ENCODE measurements at regions not wholly inside any gene's neighbourhood (a gene's known extent, or its start where the extent isn't known, plus 50 kb on each side); places are given as distances from the start of the nearest gene placed in this dataset.

DNA sequence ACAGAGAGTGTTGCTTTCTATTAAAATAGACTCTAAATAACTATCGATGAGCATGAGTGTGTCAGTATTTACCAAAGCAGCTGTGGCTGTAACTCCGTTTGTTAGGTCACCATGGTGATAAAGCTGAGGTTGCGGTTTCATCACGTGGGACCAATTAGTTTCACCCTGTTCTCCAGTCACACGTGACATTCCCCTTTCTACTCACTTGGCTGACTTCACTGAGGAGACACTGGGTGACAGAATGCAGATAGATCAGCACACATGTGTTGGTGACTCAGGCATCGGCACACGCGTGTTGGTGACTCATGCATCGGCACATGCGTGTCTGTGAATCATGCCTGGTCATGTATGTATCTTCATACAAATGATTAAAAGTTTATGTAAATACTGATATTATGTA is 285.4 kb downstream of the THBS2 start:
- no peak for TF ChIP-seq POLR2A (IDR thresholded peaks at IDR 0.05)
- TF ChIP-seq, protein P1, sequence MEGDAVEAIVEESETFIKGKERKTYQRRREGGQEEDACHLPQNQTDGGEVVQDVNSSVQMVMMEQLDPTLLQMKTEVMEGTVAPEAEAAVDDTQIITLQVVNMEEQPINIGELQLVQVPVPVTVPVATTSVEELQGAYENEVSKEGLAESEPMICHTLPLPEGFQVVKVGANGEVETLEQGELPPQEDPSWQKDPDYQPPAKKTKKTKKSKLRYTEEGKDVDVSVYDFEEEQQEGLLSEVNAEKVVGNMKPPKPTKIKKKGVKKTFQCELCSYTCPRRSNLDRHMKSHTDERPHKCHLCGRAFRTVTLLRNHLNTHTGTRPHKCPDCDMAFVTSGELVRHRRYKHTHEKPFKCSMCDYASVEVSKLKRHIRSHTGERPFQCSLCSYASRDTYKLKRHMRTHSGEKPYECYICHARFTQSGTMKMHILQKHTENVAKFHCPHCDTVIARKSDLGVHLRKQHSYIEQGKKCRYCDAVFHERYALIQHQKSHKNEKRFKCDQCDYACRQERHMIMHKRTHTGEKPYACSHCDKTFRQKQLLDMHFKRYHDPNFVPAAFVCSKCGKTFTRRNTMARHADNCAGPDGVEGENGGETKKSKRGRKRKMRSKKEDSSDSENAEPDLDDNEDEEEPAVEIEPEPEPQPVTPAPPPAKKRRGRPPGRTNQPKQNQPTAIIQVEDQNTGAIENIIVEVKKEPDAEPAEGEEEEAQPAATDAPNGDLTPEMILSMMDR (IDR thresholded peaks at IDR 0.05): no peak

Measured in heart left ventricle (tissue), 13 donors.